Astrocyte of the spinal cord (primary cell): ENCODE measurements at regions not wholly inside any gene's neighbourhood (a gene's known extent, or its start where the extent isn't known, plus 50 kb on each side); places are given as distances from the start of the nearest gene placed in this dataset.

Experiments
- DNase-seq: peaks from one replicate; pipeline ENCODE4 v3.0.0; 2011; ENCODE audit warnings: low read depth, low spot score
- H3K4me3 ChIP-seq: 2 replicates; pipeline ENCODE4 v1.5.1; 2011; ENCODE audit warnings: low read depth, mild to moderate bottlenecking, low read length, moderate library complexity
- CTCF ChIP-seq: IDR thresholded peaks from 2 replicates; pipeline ENCODE4 v1.5.1; 2012; ENCODE audit warnings: low read depth, mild to moderate bottlenecking, low read length, inconsistent platforms
- in situ Hi-C: cut with HindIII; loops from 2 replicates; pipeline ENCODE4 v1.10.0; 2017; ENCODE audit warnings: low sequenced_read_pairs

- peak; percentile 100 for DNase-seq
- no peak overlapping the region for H3K4me3 ChIP-seq
- TF ChIP-seq CTCF: no peak
- in situ Hi-C loops: no loop called here
Observed at GRCh38 chr14:51547260-51547659, 104.5 kb upstream of the FRMD6 start.

DNA sequence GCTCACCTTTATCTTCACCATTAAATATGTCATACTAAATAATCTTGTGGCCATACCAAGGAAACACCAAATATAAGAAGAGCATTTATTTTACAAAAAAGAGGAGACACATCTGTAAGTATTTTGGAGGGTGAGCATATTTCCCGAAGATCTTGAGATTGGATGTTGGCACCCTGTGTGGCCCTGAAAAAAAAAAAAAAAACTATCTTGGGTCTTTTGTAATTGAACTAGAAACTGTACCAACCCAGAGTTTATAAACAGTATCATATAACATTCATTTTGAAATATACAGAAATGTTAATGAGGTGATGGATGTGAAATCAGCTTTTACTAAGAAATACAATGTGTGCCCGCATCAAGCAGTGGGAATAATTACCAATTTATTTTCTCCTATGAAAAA is 104.0 kb upstream of the FRMD6 start:
- in situ Hi-C loops: no loop called here
- TF ChIP-seq CTCF: no peak
- DNase-seq: no peak
- no peak overlapping the region for H3K4me3 ChIP-seq

DNA sequence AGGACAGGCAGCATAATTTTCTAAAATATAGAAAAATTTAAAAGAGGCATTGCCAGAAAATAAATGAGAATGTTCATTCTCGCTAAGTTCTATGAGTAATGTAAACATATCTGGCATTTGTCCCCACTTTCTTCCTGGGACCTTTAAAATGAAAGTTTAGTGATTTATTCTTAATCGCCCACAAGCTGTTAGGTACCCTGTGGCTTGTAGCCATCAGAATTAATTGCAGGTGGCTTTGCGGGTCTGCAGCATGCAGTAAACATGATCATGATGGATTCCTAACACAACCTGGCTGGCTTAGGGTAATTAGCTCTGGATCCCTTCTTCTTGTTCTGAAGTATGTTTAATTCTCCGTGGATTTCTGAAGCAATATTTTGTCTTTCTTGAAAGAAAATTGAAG is 103.5 kb upstream of the FRMD6 start:
- no peak overlapping the region for H3K4me3 ChIP-seq
- DNase-seq: no peak
- in situ Hi-C loops: no loop called here
- no peak for TF ChIP-seq CTCF

DNA sequence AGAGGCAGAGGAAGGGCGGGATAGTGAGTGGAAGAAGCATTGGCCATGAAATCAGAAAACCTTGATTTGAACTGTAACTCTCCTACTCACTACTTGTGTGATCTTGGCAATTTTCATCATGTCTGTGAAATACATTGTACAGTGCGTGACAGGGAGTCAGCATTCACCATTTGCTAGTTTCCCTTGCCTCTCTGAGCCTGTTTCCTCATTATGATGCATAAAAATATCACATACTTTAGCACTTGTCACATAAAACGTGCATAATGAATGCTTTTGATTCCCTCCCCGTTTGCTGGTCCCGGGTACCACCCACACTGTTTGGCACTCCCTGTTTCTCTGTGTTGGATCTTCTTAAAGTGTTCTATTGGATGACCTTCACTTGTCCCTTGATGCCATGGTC is 101.1 kb upstream of the FRMD6 start:
- no peak overlapping the region for H3K4me3 ChIP-seq
- DNase-seq: no peak
- no peak for TF ChIP-seq CTCF
- in situ Hi-C loops: no loop called here

DNA sequence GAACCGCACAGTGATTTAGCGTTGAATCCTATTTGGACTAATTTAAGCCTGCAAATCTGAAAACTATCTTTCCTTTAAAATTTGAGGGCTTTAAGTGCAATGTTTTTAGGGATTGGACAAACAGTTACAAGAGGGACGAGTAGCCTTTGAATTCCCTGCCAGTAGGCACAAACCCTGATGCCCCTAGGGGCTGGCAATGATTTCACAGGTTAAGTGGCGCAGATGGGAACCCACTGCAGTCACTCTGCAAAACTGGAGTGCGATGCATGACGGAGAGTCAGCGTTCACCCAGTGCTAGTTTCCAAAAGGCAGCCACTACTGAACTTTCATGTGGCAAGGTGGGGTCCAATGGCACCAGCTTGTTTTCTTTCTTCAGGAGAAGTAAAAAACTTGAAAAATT is 99.4 kb upstream of the FRMD6 start:
- in situ Hi-C loops: no loop called here
- H3K4me3 ChIP-seq: no peak overlapping the region
- no peak for TF ChIP-seq CTCF
- DNase-seq: no peak

DNA sequence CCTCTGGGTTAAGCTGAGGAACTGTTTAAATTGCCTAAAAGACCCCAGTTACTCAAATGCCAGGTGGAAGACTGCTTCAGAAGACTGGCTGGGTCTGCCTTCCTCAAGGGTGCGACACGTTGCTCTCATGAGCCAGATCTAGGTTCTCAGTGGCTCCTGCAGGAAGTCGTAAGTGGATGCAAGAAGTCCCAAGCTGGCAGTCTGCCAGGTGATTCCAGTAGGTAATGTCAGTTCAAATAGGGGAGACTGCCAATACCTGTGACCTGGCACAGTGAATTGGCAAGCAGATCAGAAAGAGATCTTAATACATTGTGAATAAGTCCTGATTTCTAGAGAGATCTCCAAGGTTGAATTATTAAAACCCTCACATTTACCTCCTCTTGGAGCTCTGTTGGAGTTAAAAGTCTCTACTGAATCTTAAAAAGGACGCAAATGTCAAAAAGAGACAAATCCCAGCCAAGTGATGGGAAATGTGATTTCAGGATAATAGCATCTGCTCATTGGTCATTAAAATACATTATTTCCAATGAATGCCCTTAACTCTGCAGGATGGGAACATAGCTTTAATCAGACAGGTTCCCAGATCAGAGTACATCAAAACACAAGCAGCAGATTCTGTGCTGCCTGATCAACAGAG is 98.8 kb upstream of the FRMD6 start:
- no peak for DNase-seq
- TF ChIP-seq CTCF: no peak
- no peak overlapping the region for H3K4me3 ChIP-seq
- in situ Hi-C loops: no loop called here

GRCh38 chr14:51554339-51554920 is 97.3 kb upstream of the FRMD6 start:
- no peak for TF ChIP-seq CTCF
- DNase-seq: peak; percentile 84
- in situ Hi-C loops: no loop called here
- H3K4me3 ChIP-seq: no peak overlapping the region
